ENCODE measurements at regions not wholly inside any gene's neighbourhood (a gene's known extent, or its start where the extent isn't known, plus 50 kb on each side); places are given as distances from the start of the nearest gene placed in this dataset.

DNA sequence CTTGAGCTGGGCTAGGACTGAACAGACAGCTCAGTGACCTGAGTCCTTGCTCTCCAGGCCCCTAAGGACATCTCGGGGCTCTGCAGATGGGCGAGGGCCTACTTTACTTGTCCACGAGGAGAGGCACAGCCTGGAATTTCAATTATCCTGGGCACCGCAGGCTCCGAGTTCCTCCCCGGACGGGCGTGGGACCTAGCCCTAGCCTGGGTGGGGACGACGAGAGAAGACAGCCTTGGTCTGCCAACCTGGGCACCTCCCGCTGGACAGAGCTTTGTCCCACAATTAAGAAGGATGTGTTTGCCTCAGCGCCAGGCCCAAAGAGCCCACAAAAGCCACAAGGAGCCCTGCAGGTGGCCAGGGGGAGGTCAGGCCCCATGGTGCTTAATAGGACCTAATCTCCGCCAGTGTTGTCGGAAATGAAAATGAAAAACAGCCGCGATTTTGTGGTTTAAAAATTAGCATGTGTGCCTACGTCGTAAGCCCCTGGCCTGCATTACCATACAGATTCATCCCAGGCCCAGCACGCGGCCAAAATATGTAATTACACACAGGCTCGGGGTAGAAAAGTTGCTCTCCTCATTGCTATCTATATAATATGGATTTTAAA is 51.4 kb upstream of the LHX1 start:
- TF ChIP-seq, protein P1, sequence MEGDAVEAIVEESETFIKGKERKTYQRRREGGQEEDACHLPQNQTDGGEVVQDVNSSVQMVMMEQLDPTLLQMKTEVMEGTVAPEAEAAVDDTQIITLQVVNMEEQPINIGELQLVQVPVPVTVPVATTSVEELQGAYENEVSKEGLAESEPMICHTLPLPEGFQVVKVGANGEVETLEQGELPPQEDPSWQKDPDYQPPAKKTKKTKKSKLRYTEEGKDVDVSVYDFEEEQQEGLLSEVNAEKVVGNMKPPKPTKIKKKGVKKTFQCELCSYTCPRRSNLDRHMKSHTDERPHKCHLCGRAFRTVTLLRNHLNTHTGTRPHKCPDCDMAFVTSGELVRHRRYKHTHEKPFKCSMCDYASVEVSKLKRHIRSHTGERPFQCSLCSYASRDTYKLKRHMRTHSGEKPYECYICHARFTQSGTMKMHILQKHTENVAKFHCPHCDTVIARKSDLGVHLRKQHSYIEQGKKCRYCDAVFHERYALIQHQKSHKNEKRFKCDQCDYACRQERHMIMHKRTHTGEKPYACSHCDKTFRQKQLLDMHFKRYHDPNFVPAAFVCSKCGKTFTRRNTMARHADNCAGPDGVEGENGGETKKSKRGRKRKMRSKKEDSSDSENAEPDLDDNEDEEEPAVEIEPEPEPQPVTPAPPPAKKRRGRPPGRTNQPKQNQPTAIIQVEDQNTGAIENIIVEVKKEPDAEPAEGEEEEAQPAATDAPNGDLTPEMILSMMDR (IDR thresholded peaks at IDR 0.05) = no peak
- TF ChIP-seq POLR2A (IDR thresholded peaks at IDR 0.05) = no peak

More for the DNA sequence above, 51.4 kb upstream of the LHX1 start:
- H3K4me1 ChIP-seq = no peaks in the 10 kb centered on the region
- H3K4me3 ChIP-seq = no peak overlapping the region
- peaks cover 0 to 4% (median 0%) of the 10 kb centered on the region in 4 donors for H3K9me3 ChIP-seq
- no peak for DNase-seq
- H3K27ac ChIP-seq = no peak overlapping the region
- no peaks in the 10 kb centered on the region for H3K36me3 ChIP-seq
- no peaks in the 10 kb centered on the region for H3K27me3 ChIP-seq

Data from Peyer's patch (tissue), 4 donors.